GM12865 (cell line): ENCODE measurements at regions not wholly inside any gene's neighbourhood (a gene's known extent, or its start where the extent isn't known, plus 50 kb on each side); places are given as distances from the start of the nearest gene placed in this dataset.
A peak's percentile ranks its signal among the peaks of the same experiment; 100 is the strongest.

Source experiments
- DNase-seq: peaks from one replicate; pipeline ENCODE4 v3.0.0; 2010; ENCODE audit warnings: low read depth
- H3K4me3 ChIP-seq: 2 replicates; pipeline ENCODE4 v1.5.1; 2011; ENCODE audit warnings: mild to moderate bottlenecking, low read depth, low read length, control low read depth
- CTCF ChIP-seq: IDR thresholded peaks from 2 replicates; pipeline ENCODE4 v1.5.1; 2011; ENCODE audit warnings: low read length, control low read depth, low read depth, inconsistent platforms; ENCODE audit not compliant: insufficient read depth; ENCODE audit errors: missing control alignments

- TF ChIP-seq CTCF: no peak
Measured at GRCh38 chr6:147737115-147737514, 228.6 kb downstream of the SAMD5 start.

GRCh38 chr6:147738099-147738498 lies 229.6 kb downstream of the SAMD5 start:
- TF ChIP-seq CTCF: no peak
- no peak for DNase-seq
- no peak overlapping the region for H3K4me3 ChIP-seq

More at GRCh38 chr6:147737115-147737514, 228.6 kb downstream of the SAMD5 start:
- DNase-seq: no peak
- H3K4me3 ChIP-seq: no peak overlapping the region

DNA sequence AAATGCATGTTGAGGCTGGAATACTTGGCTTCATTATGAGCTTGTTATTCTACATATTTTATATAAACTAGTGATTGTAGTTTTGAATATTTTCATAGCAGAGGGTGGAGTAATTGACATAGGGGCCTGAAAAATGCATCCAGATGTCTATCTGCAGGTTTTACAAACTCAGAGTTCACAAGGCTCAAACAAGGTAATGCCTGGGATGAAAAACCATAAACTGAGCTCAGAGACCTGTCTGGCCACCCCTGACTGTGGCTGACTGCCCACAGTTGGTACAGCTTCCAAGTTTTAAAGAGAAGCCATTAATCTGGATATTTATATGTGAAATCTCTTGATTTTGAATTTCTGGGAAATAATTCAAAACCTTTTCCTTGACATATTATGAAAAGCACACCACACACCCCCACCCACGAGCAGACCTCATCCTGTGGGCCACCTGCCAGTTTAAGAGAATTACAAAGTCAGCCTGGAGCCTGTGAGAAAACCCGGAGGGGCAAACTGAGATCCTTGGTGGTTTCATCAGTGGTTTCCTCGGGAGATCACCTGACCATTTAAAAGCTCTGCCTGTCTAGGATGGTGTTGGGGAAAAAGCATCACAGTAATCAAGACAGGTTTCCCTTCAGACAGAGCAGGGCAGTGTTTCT lies 230.1 kb downstream of the SAMD5 start:
- H3K4me3 ChIP-seq: no peak overlapping the region
- peak; percentile 2 for DNase-seq
- no peak for TF ChIP-seq CTCF

GRCh38 chr6:147740326-147740725 lies 231.8 kb downstream of the SAMD5 start:
- no peak overlapping the region for H3K4me3 ChIP-seq
- no peak for DNase-seq
- TF ChIP-seq CTCF: no peak

DNA sequence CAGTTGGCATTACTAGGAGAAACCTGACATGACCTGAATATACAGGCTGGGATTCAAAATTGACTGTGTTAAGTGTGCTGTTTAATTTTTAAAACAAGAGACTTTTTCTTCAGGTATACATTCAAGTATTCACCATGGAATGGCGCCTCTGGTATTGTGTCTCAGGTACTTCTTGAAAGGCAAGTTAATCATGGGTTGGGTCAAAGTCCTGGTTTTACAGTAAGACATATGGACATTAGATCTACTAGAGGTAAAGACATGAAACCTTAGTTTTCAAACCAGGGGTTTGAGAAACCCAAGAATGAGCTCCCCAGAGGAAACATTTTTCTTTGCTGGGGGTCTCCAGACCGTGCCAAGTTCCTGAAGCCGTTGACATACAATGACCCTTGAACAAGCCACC lies 232.4 kb downstream of the SAMD5 start:
- no peak for DNase-seq
- H3K4me3 ChIP-seq: no peak overlapping the region
- TF ChIP-seq CTCF: no peak

- H3K4me3 ChIP-seq: no peak overlapping the region
- TF ChIP-seq CTCF: no peak
- DNase-seq: no peak
Measured at GRCh38 chr6:147741389-147741788, 232.9 kb downstream of the SAMD5 start.

DNA sequence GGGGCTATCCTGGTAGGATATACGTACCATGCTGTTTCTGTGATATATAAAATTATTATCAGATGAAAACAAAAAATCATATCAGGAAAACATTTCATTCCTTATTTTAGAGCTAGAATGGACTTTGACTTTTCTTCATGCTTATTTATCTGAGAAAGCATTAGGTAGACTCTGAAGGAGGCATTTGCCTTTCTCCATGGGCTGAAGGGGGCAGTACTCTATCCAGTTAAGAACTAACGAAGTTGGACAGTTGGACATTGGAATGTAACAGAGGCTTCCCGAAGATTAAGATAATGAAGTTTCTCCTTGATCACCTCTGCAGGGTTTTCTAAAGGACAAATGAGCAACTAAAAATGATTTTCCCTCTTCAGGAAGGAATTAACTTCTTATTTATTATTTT lies 233.9 kb downstream of the SAMD5 start:
- H3K4me3 ChIP-seq: no peak overlapping the region
- no peak for TF ChIP-seq CTCF
- DNase-seq: no peak
